Vagina (tissue), 2 donors: ENCODE measurements at regions not wholly inside any gene's neighbourhood (a gene's known extent, or its start where the extent isn't known, plus 50 kb on each side); places are given as distances from the start of the nearest gene placed in this dataset.

Experiments used
- DNase-seq, 2 donors: peaks; one replicate each; pipeline ENCODE4 v3.0.0-alpha.2; 2017; ENCODE audit errors: extremely low spot score in 2 of 2
- H3K27ac ChIP-seq: fragments of 200-600 bp; sonication (generic); one replicate; pipeline ENCODE4 v1.5.1; 2019
- H3K27me3 ChIP-seq: fragments of 200-600 bp; sonication (generic); one replicate; pipeline ENCODE4 v1.5.1; 2019
- H3K36me3 ChIP-seq, 2 donors: fragments of 200-600 bp; sonication (generic); one replicate each; pipeline ENCODE4 v1.5.1; 2017 to 2019
- H3K4me1 ChIP-seq: fragments of 200-600 bp; sonication (generic); one replicate; pipeline ENCODE4 v1.5.1; 2019
- H3K4me3 ChIP-seq, 2 donors: fragments of 200-600 bp; sonication (generic); 1 replicate in 1 of 2; 2 replicates in 1 of 2; pipeline ENCODE4 v1.5.1; 2016 to 2019
- H3K9me3 ChIP-seq: fragments of 200-600 bp; sonication (generic); one replicate; pipeline ENCODE4 v1.5.1; 2019
- POLR2A ChIP-seq, 2 donors: fragments of 450-650 bp; IDR thresholded peaks; one replicate each; pipeline ENCODE4 v1.6.1; 2017; ENCODE audit warnings: antibody characterized with exemption in 2 of 2, mild to moderate bottlenecking in 2 of 2, moderate library complexity in 2 of 2
- POLR2AphosphoS5 ChIP-seq, 2 donors: sonication (generic); formaldehyde crosslinking; IDR thresholded peaks; one replicate each; pipeline ENCODE4 v1.9.0; 2017; ENCODE audit warnings: antibody characterized with exemption in 2 of 2, mild to moderate bottlenecking in 2 of 2, low read depth in 1 of 2; ENCODE audit not compliant: insufficient read depth in 1 of 2
- intact Hi-C: fragments of 100-400 bp; cut with DNase I; formaldehyde crosslinking; loops from one replicate; pipeline ENCODE4 v1.15.1; 2023
- TF ChIP-seq, protein P1 (sequence below), 3 experiments: fragments of 450-650 bp in 2 of 3; fragments of 200-600 bp in 1 of 3; sonication (generic) in 1 of 3; IDR thresholded peaks; one replicate each; pipeline ENCODE4 v1.5.1; 2017 to 2019; ENCODE audit warnings: antibody characterized with exemption in 3 of 3, mild to moderate bottlenecking in 2 of 3, moderate library complexity in 2 of 3

DNA sequence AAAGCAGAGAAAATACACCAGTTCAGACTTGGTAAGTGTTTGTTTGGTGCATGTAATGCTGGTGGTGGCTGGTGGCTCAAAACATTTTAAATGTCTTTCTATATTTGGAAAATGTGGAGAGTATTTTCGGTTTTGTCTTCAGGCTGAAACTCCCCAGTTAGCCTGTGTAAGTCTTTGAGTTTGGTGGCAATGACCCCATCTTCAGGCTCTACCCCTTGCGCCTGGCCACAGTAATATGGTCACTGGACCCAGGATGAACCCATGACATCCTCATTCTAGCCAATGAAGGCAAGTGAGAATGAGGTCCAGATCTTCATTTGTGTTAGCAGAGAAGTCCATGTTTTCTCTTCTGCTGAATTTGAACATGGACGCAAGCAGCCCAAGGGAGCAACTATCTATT lies 422.6 kb downstream of the BRINP1 start:
- TF ChIP-seq POLR2AphosphoS5 (IDR thresholded peaks at IDR 0.05; ENCODE audit: insufficient read depth in 1 of 2, low read depth in 1 of 2) = no peak
- TF ChIP-seq POLR2A (IDR thresholded peaks at IDR 0.05) = no peak
- TF ChIP-seq, protein P1, sequence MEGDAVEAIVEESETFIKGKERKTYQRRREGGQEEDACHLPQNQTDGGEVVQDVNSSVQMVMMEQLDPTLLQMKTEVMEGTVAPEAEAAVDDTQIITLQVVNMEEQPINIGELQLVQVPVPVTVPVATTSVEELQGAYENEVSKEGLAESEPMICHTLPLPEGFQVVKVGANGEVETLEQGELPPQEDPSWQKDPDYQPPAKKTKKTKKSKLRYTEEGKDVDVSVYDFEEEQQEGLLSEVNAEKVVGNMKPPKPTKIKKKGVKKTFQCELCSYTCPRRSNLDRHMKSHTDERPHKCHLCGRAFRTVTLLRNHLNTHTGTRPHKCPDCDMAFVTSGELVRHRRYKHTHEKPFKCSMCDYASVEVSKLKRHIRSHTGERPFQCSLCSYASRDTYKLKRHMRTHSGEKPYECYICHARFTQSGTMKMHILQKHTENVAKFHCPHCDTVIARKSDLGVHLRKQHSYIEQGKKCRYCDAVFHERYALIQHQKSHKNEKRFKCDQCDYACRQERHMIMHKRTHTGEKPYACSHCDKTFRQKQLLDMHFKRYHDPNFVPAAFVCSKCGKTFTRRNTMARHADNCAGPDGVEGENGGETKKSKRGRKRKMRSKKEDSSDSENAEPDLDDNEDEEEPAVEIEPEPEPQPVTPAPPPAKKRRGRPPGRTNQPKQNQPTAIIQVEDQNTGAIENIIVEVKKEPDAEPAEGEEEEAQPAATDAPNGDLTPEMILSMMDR (IDR thresholded peaks at IDR 0.05) = no peak
- intact Hi-C loops = no loop called here
- Histone ChIP-seq H3K27me3 (no peaks in the 10 kb centered on the region), H3K4me3 (no peak overlapping the region), H3K36me3 (no peaks in the 10 kb centered on the region), H3K9me3 (no peaks in the 10 kb centered on the region), H3K27ac (no peak overlapping the region), H3K4me1 (no peaks in the 10 kb centered on the region)
- no peak for DNase-seq

DNA sequence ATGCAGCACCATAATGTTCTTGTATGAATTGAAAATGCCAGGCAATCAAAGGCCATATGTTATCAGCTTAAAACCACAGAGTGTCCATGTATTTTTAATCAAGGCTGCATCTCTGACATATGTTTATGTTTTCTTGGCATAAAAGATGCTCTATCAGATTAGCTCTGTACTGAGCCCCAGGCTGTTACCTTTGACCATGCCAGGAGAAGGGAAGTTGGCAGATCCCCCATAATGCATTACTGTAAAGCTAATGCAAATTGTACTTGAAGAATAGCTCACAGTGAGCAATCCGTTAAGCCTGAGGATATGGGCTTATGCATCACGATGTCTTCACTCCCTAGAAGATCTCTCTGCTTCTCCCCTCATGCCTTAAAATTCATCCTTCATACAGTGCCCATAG lies 414.4 kb downstream of the BRINP1 start:
- Histone ChIP-seq H3K4me1 (no peaks in the 10 kb centered on the region), H3K36me3 (no peaks in the 10 kb centered on the region), H3K27ac (no peak overlapping the region), H3K4me3 (no peak overlapping the region), H3K9me3 (no peaks in the 10 kb centered on the region), H3K27me3 (no peaks in the 10 kb centered on the region)
- no peak for DNase-seq
- TF ChIP-seq, protein P1 (IDR thresholded peaks at IDR 0.05) = no peak
- TF ChIP-seq POLR2AphosphoS5 (IDR thresholded peaks at IDR 0.05; ENCODE audit: insufficient read depth in 1 of 2, low read depth in 1 of 2) (no peak), POLR2A (IDR thresholded peaks at IDR 0.05) (no peak)
- intact Hi-C loops = no loop called here

DNA sequence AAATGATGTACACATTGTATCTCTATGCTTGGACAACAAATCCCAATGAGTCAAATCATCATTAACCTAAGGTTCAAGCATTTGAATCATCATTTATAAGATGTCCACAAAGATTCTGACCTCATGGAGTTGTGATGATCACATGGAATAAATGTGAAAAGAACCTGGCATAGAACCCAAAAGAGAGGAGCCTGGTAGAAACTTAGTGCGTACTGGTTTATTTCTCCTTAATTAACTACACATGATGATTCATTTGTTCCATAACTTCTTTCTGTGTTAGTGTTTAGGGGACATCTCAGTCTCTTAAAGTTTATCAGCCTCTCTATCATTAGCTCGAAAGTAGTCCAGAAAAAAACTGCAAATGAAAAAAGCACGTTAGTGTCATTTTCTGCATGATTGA lies 411.6 kb downstream of the BRINP1 start:
- Histone ChIP-seq H3K9me3 (no peaks in the 10 kb centered on the region), H3K4me3 (no peak overlapping the region), H3K36me3 (no peaks in the 10 kb centered on the region), H3K27me3 (no peaks in the 10 kb centered on the region), H3K4me1 (no peaks in the 10 kb centered on the region), H3K27ac (no peak overlapping the region)
- DNase-seq = no peak
- intact Hi-C loops = no loop called here
- TF ChIP-seq, protein P1 (IDR thresholded peaks at IDR 0.05) = no peak
- TF ChIP-seq POLR2AphosphoS5 (IDR thresholded peaks at IDR 0.05; ENCODE audit: insufficient read depth in 1 of 2, low read depth in 1 of 2) (no peak), POLR2A (IDR thresholded peaks at IDR 0.05) (no peak)

DNA sequence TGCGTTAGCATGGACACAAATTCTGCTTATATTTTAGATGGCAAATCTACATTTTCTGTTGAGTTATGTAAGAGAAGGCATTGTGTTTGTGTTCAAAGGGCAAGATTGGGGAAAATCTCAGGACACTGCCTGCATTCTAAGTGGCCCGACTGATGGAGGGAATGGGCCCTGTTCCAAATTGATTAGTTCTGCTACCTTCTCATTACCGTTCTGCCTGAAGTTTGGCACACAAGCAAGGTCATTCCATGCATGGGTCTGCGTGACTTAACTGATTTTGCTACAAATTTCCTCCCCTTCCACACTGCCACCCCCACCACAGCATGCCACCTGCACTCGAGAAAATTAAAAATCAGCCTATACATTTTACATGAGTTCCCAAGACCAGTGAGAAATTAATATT lies 409.9 kb downstream of the BRINP1 start:
- intact Hi-C loops = no loop called here
- DNase-seq = no peak
- TF ChIP-seq POLR2AphosphoS5 (IDR thresholded peaks at IDR 0.05; ENCODE audit: insufficient read depth in 1 of 2, low read depth in 1 of 2) (no peak), POLR2A (IDR thresholded peaks at IDR 0.05) (no peak)
- TF ChIP-seq, protein P1 (IDR thresholded peaks at IDR 0.05) = no peak

DNA sequence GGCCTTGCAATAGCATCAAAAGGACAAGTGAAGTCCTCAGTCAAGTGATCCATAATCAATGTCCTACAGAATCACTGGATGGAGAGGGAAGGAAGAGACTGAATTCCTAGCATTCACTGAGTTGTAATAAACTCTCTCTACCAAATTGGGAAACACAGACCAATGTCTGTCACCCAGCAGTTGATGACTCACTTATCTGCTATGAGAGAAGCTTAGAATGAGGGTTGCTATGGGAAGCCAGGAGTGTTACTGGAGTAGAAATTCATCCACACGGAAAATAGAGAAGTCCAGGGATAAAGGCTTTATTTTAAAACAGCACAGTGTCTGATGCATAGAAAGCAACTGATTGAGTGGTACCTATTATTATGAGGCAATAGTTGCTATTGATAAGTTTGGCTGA lies 407.4 kb downstream of the BRINP1 start:
- Histone ChIP-seq H3K9me3 (no peaks in the 10 kb centered on the region), H3K4me3 (no peak overlapping the region), H3K27me3 (no peaks in the 10 kb centered on the region), H3K36me3 (no peaks in the 10 kb centered on the region), H3K4me1 (no peaks in the 10 kb centered on the region), H3K27ac (no peak overlapping the region)
- intact Hi-C loops = no loop called here
- TF ChIP-seq, protein P1 (IDR thresholded peaks at IDR 0.05) = no peak
- no peak for TF ChIP-seq POLR2AphosphoS5 (IDR thresholded peaks at IDR 0.05; ENCODE audit: insufficient read depth in 1 of 2, low read depth in 1 of 2)
- TF ChIP-seq POLR2A (IDR thresholded peaks at IDR 0.05) = no peak
- no peak for DNase-seq

More for the DNA sequence above, 409.9 kb downstream of the BRINP1 start:
- Histone ChIP-seq H3K27ac (no peak overlapping the region), H3K4me1 (no peaks in the 10 kb centered on the region), H3K36me3 (no peaks in the 10 kb centered on the region), H3K27me3 (no peaks in the 10 kb centered on the region), H3K4me3 (no peak overlapping the region), H3K9me3 (no peaks in the 10 kb centered on the region)
